Stimulated activated CD8-positive, alpha-beta memory T cell treated with anti-CD3 and anti-CD28 coated beads, Interleukin-12 subunit alpha, Interleukin-12 subunit beta, amount 100 ng/mL, for 4 hours (primary cell): ENCODE measurements at regions not wholly inside any gene's neighbourhood (a gene's known extent, or its start where the extent isn't known, plus 50 kb on each side); places are given as distances from the start of the nearest gene placed in this dataset.

ENCODE experiments used
- DNase-seq: peaks from one replicate; pipeline ENCODE4 v3.0.0-alpha.2; 2020; ENCODE audit warnings: low read depth

DNA sequence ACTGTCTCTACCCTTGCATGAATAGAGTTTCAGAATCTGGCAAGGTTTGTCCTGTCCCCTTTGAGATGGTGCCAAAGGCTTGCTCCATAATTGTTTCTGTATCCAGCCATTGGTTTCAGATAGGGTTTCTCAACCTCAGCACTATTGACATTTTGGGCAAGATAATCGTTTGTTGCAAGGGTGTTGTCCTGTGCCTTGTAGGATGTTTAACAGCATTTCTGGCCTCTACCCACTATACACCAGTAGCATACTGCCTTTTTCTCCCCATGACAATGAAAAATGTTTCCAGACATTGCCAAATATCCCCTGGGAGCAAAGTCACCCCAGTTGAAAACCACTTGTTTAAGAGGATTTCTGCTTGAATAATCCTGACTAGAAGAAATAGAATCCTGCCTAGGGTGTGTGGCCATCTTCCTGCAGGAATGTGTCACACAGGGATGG lies 126.8 kb downstream of the CDC42EP3 start:
- no peak for DNase-seq

DNA sequence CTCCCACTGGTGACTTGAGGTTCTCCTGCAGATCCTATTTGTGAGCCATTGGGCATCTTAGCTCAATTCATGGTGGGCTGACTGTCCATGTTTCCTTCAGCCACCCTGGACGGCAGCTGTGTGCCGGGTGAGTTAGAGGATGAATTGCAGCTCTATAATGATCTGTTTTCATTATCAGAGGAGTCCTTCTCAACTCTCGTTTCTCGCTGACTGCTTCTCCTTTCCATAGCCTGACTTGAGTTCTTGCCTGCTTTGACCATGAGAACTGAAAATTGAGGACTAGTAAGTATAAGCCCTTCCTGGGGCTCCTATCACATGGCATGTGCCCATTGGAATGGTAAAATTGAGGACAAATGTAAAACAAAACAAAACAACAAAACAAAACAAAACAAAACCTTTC lies 121.8 kb downstream of the CDC42EP3 start:
- DNase-seq: no peak

DNA sequence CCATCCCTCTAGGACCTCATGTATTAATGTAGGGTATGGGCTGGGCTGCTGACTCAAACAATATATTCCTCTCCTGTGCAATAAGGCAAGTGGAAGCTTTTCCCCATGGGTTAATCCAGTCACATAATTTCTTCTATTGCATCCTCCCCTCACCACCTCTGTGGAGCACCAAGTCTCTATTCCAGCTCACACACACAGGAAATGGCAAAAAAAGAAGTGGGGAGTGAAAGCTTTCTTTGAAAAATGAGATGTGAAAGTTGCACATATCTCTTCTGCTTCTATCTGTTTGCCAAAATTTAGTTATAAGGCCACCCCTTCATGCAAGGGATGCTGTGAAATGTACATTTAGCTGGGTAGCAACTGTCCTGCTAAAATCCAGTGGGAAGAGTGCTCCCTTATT lies 121.3 kb downstream of the CDC42EP3 start:
- DNase-seq: no peak

DNA sequence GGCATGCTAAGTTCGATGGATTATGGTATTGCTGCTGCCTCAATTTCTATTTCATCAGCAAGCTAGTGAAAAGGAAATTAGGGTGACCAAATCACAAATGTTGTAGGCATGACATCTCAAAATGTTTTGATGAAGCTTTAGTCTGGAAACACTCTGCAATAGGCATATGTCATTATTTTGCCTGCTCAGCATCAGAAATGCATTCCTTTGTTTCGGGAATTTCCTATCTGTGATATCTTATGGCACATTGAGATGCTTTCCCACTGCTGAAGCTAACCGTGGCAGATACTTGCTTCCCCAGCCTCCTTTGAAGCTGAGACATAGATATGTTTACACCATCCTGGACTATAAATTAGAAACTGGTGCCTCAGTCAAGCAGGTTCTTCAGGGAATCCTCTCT lies 119.7 kb downstream of the CDC42EP3 start:
- no peak for DNase-seq

DNA sequence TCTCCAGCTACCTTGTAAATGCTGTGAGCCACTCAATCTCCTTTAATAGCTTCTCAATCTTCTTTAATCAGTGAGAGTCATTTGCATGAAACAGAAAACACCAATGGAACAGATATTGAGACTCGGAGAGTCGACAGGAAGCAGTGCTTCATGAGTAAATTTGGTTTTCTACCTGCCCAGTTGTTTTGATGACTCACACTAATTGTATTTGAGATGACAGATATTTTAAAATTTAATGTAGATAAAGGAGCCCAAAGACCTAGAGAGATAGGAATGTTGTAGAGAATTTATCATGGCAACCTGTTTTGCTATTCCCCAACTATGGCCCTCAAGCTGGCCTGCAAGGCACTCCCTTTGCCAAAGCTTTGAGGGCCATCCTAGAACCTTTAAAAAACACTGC lies 119.1 kb downstream of the CDC42EP3 start:
- DNase-seq: no peak

DNA sequence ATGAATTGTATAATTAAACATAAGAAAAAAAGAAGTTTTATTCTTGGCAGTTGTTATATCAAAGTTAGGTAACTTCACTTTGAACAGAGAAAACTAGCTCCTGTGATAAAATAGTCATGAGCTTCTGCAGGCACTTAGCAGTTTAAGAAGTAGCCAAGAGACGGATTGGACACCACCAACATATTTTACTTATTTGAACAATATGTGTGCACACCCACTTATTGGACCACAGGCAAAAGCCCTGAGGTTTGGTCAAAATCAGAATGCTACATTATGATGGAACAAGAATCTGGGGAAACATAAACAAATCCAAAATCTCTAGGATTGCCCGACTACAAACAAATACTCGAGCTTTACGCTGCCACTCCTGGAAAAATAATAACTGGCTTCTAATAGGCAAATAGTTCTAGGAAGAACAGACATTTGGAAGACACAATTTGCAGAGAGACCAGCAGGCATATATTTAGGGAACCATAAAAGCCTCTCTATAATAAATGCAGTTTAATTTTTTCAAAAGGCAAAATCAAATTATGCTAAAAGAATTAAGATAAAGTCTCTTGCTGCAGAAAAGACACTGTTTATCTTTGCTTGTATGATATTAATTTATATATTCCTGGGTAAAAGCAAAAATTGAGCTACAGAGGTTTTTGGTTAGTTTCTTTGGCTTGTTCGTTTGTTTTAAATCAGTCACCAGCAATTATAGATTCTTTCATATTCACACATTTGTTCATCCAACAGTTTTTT lies 117.9 kb downstream of the CDC42EP3 start:
- no peak for DNase-seq

DNA sequence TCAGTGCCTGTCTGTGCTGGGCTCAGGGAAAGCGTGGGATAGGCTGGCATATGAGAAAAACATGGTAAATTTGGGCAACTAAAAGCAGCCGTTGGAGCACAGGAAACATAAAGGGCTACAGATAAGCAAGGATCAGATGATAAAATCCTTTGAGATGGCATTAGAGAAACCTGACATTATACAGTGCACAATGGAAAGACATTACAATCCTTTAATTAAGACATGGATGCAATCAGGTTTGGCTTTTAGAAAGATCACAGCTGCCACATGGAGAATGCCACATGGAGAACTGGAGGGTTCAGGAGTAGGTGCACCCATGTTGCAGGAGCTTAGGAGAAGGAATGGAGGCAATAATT lies 117.3 kb downstream of the CDC42EP3 start:
- DNase-seq: no peak

DNA sequence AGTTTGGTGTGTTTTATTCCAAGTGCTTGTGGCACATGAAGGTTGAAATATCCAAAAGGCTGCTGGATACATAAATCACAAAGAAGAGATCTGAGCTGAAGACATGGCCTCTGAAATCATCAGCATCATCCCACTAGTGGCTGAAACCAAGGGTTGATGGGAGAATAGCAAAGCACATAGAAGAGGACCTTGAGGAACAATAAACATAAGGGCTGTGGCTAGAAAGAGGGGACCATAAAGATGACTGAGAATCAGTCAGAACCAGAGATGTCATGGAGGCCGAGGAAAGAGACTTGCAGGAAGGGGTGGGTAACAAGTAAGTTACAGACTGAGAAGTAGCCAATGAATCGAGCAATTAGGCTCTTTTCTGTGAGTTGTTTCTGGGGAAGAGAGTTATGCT lies 116.8 kb downstream of the CDC42EP3 start:
- no peak for DNase-seq

DNA sequence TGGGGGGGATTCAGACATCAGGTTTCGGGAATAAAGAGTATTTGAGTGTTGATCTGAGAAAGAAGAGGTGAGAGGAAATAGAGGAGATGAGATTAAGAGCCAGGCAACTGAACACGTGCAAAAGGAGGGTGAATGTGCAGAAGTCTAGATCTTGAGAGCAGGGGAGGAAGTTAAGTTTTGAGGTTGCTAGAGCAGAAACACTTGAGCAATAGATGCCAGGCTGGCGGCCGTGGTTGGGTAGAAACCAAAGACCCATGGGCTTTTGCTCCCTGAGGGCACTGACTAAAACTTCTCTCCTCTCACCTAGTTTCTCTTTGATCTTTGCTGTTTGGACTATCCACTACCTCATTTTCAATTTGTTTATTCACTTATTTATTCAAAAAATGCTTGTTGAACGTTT lies 116.0 kb downstream of the CDC42EP3 start:
- no peak for DNase-seq

DNA sequence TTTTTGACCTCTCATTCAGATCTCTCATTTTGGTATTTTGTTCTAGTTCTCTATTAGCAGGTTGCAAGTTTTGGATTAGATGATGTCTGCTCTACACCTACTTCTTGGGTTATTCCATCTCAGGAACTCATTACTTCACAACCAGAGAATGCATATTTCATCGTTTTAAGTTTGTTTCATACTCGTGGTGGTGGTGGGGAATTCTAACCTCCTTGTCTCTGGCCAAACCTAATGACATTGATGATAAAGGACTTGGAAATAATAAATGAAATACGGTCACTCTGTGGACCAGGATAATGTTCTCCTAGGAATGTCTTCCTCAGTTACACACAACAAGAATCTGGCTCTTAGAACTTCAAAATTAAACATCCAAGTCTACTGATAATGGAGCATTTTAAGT lies 115.2 kb downstream of the CDC42EP3 start:
- no peak for DNase-seq

DNA sequence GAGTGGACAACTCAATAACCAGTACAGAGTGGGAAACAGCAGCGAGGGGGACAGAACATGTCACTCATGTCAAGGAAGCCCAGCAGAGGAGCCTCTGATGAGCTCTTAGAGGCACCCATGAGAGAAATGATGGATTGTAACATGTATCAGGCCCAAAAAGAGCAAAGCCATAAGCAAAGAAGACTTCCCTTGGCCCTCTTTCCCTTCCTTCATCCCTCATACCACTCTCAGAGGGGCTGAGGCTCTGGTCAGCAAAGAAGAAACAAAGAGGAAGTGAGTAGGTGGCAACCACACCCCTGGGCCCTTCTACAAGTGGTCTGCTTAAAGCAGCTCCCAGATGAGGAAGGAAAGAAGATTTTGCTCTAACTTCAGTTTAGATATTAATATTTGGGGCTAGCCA lies 112.8 kb downstream of the CDC42EP3 start:
- DNase-seq: no peak

DNA sequence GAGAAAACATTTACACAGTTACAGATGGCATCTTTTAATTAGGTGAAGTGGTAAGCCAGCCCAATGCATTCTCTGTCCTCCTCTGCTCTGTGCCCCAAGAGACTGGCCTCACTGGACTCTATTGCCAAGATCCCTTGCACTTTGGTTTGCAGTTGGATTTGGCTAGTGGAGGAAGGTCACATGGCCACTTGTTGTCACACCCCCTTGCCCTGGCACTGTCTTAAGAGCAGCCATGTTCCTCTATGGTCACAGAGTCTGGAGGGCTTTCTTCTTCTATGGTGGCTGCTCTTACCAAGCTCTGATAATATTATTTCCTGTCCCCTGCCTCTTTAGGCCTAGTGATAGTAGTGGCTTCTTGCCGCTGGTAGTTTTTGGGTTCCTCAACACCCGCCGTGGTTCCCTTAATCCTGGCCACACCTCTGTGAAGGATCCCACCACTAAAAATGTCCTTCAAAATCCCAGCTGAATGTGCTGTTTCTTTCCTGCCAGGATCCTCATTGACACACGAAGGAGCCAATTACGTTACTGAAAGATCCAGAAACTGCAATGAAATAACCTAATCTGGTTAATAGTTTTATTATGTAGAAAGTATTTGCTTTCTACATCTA lies 111.1 kb downstream of the CDC42EP3 start:
- no peak for DNase-seq

DNA sequence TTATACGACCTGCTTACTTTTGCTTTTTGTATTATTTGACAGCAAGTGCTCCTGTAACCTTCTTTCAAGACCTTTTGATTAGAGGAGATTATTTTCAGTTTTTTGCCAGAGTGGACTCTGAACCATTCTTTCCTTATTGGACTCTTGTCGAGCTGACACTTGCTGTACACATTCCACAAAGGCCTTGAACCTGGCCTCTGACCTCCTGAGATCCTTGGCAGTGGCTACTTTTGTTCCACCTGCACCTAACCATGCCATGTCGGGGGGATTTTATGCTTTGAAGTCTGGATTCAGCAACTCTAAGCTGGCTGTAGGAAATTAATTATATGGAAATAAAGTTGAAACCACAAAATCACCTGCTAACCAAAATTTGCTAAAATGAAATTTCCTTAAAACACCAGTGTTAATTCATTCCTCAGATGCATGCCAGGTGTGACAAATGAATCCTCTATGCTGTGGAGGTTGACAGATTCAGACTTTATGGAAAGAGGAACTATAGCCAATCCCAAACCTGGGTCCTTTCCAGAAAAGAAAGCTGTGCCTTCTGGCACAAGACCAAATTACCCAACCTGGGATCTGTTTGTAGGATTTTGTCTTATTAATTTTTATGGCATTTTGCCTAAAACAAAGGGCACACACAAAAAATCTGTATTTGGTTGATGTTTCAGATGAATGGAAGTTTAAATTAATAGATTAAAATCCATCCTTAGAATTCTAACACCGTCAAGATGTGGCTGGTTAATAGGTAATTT lies 110.4 kb downstream of the CDC42EP3 start:
- no peak for DNase-seq

DNA sequence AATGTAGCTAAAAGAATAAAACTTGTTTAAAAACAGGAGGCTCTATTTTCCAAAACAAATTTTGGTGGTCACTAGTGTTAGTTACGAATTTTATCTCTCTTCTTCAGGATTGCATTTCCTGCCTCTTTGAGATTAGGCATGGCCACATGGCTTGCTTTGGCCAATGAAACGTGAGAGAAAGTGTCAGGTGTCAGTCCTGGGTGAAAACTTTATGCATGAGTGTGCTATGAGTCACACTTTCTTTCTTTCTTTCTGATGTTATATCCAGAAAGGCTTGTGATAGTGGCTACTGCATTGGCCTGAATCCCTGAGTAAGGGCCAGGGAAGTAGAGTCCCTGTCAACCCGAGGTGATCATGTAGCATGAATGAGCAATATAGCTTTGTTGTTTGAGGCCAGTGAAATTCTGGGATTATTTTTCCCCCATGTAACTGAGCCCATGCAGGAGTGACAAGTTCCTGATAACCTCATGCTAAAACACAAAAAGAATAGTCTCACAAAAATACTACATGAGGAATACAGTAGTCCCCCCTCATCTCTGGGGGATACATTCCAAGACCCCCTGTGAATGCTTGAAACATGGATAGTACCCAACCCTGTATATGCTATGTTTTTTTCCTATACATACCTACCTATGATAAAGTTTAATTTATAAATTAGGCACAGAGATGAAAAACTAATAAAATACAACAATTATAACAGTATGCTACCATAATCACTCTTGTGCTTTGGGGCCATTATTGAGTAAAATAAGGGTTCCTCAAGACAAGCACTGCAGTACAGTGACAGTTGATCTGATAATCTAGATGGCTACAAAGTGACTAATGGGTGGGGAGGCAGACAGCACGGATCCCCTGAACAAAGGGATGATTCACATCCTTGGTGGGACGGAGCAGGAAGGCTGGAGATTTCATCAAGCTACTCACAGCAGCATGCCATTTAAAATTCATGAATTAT lies 109.5 kb downstream of the CDC42EP3 start:
- no peak for DNase-seq

DNA sequence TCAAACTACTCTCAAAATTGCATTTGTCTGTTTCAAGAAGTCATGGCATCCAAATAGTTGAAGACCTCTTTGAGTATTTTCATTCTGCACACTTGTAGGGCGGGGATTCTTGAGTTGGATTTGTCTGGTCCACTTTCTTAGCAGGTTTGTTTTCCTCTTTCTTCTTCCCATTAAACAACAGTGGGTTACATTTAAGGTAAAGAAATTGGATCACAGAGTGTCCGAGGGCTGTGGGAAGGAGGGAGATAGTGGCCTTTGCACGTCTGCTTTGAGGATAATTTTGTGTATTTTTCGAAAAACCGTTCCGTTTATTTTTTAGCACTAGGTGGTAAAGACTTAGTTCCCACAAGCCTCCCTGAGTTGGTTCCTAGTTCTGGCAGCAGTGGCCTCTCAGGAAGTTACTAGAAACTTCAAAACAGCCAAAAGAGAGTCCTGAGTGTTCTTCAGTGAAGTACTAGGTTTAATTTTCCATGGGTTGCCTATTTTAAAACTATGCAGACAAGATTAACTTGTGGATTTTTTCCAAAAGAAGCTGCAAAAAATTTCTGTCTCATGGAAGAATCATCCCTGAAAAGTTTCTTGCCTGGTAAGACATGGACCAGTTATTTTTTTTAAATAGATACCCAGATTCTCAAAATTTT lies 107.9 kb downstream of the CDC42EP3 start:
- DNase-seq: no peak

DNA sequence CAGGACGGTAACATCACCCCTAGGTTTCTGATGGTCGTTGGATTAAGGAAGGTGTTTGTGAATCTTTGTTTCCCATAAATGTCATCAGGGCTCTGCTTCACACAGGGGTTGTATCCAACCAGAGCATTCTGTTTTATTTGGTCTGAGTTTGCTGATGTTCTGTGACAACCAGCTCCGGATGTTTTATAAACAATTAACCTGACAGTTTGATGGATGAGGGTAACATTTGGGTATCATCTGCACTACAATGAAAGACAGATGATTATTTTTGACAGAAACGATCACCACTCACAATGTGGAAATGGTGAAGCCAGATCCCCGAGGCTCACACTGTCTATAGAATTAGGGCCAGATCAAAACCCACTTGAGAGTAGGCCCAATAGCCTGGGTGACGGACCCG lies 107.1 kb downstream of the CDC42EP3 start:
- DNase-seq: no peak

DNA sequence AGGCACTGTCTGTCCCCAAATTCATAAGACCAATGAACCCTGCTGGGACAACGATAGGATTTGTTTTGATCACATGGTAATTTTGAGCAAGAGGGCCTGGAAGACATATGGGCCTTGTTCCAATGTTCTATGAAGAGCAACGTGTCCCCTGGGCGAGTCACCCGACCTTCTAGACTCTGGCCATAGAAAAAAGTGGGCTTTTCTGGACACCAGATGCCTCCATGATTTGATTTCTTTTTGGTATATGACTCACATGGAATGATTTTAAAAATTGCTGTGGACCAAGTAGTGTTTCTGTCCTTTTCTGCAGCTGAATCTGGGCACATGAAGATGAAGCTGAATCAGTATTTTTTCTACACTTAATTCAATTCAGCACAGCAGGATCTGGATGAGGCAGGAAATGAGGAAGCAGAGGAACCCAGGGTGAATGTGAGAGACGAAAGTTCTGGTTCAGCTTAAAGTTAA lies 104.9 kb downstream of the CDC42EP3 start:
- DNase-seq: no peak

DNA sequence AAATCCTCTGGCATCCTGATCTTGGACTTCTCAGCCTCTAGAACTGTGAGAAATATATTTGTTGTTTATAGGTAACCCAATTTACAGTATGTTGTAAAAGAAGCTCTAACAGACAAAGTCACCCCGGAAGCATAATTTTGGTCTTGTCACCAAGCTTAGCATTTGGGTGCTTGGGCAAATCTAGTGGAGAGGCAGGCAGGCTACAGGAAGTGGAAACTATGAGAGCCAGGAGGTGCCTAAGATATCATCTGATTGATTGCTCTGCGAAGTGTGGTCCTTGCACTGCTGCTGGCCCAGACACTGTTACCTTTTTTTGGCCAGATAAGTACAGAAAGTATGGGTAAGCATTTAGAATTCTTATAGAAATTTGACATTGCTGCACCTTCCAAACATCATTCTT lies 102.9 kb downstream of the CDC42EP3 start:
- no peak for DNase-seq

DNA sequence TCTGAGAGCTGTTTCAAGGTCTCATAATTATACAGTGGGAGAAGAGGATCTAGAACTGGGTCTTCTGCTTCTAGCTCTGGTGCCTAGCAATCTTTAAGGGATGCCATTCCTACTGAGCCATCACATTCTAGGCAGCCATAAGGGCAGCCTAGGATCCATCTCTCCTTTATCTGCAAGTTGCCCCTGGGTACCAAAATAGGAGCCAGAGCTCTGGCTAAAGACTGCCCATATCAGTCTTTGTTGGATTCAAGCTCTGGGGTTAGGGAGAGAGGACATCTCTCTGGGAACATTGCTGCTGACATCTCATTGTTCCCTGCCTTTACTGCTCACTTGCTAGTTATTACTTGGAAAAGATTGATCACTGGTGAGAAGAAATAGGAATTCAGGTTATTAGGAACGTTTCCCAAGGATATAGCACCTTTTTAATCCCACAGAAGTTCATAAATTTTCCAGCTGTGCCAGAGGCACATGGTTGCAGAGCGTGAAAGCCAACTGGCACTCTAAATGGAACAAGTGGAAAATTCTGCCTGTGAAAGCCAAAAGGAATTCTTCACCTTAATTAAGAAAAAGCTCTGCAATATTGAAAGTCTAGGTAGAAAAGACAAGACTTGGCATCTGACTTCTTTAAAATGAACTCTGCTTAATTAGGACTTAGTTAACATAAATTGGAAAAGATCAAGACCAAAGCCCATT lies 102.2 kb downstream of the CDC42EP3 start:
- no peak for DNase-seq

DNA sequence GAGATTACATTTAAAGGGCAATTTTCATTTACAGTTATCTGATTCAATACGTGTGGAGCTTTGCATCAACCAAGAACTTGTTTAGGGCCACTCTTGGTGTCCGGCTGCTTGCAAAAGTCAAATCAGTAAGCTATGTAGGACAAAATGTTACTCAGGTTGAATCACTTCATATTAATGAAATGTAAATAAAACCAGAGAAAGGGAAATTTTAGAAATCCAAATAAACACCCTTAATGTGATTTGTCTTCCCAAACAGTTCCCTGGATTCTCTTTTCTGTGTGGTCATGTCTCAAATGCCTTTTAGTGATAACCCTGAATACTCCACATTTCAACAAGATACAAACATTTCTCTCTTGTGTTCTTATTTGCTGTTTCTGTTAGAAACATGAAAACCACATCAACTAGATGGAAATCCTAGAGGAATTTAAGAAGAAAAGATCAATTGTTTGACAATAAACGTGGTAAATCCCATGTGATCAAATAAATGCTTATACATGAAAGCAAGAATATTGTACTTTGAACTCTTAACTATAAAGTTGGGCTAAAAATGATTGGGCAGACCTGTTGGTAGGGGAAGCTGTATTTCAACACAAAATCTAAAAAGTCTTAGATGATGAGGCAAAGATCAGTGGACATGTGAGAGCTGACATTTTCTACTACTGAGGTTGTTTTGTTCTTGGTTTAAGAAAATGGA lies 101.3 kb downstream of the CDC42EP3 start:
- DNase-seq: no peak
